Aorta (tissue), 5 donors: ENCODE measurements at regions not wholly inside any gene's neighbourhood (a gene's known extent, or its start where the extent isn't known, plus 50 kb on each side); places are given as distances from the start of the nearest gene placed in this dataset.

Experiments used
- ATAC-seq: fragments of 200-7000 bp; cut with Tn5 transposase; one replicate; pipeline ENCODE4 v1.9.1; 2022; ENCODE audit warnings: moderate library complexity; ENCODE audit not compliant: low FRiP score
- DNase-seq, 2 donors: peaks; one replicate each; pipeline ENCODE4 v3.0.0-alpha.2; 2020
- H3K27ac ChIP-seq, 2 donors: one replicate each; pipeline ENCODE4 v1.5.1; 2013; ENCODE audit warnings: low read length in 2 of 2, mild to moderate bottlenecking in 2 of 2, moderate library complexity in 2 of 2, control low read depth in 1 of 2, inconsistent platforms in 1 of 2, low read depth in 1 of 2
- H3K27me3 ChIP-seq, 2 donors: one replicate each; pipeline ENCODE4 v1.6.1; 2013; ENCODE audit warnings: control low read depth in 1 of 2, low read length in 1 of 2, mild to moderate bottlenecking in 1 of 2, moderate library complexity in 1 of 2; ENCODE audit not compliant: insufficient read depth in 2 of 2, control insufficient read depth in 1 of 2
- H3K36me3 ChIP-seq, 2 donors: one replicate each; pipeline ENCODE4 v1.6.1; 2013; ENCODE audit warnings: control low read depth in 1 of 2, low read length in 1 of 2, mild to moderate bottlenecking in 1 of 2; ENCODE audit not compliant: insufficient read depth in 2 of 2, control insufficient read depth in 1 of 2
- H3K4me1 ChIP-seq, 2 donors: one replicate each; pipeline ENCODE4 v1.6.1; 2013; ENCODE audit warnings: low read length in 2 of 2, control low read depth in 1 of 2, mild to moderate bottlenecking in 1 of 2, moderate library complexity in 1 of 2; ENCODE audit not compliant: insufficient read depth in 2 of 2, control insufficient read depth in 1 of 2
- H3K4me3 ChIP-seq, 2 donors: one replicate each; pipeline ENCODE4 v1.5.1; 2013; ENCODE audit warnings: low read length in 2 of 2, control low read depth in 1 of 2, mild to moderate bottlenecking in 1 of 2
- H3K9me3 ChIP-seq: one replicate; pipeline ENCODE4 v1.6.1; 2013; ENCODE audit warnings: mild to moderate bottlenecking, low read length; ENCODE audit not compliant: control insufficient read depth
- WGBS, 2 donors: extraction: QIAGEN DNeasy Blood & Tissue Kit; methylation state at CpG; one replicate each; pipeline ENCODE4 v1.1.7; 2013; 5-methylcytosine and 5-hydroxymethylcytosine counted together
- intact Hi-C, 2 donors: fragments of 100-400 bp; cut with DNase I; formaldehyde crosslinking; loops; one replicate each; pipeline versions ENCODE4 v1.14.2 to v1.15.0; 2022
- donor health status: healthy with polysubstance abuse.
- donor health status: Bipolar disorder and iron deficiency.
- donor health status: DM: no; HTN: no; CAD: no.
- donor health status: DM: no; HTN: no; CAD: no.
- donor health status: DM: yes; HTN: yes; CAD: no.

DNA sequence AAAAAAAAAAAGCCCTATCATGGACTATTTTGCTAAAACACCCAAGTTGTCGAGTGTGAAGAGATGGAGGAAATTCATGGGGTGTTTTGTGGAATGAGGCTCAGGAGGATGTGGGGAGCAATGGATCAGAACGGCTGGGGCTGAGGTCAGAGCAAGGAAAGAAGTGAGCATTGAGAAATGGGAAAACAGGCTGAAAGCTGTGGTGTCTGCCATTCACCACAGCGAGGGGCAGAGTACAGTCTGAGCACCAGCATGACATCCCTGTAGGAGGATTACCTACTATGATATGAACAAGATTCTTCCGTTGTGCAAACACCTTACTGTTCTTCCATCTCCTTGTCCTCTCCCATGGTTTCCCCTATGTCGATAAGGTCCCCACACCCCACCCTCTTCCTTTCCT lies 193.1 kb downstream of the TMEM114 start:
- intact Hi-C loops = no loop called here
- H3K27me3 ChIP-seq = no peaks in the 10 kb centered on the region
- peaks cover 2% of the 10 kb centered on the region for H3K9me3 ChIP-seq
- ATAC-seq (no peak), DNase-seq (no peak)
- H3K4me3 ChIP-seq = no peak overlapping the region
- no peak overlapping the region for H3K27ac ChIP-seq
- WGBS, 2 donors = 58 to 59% methylated on average over 5 of the region's 5 CpGs
- no peaks in the 10 kb centered on the region for H3K4me1 ChIP-seq
- no peaks in the 10 kb centered on the region for H3K36me3 ChIP-seq

DNA sequence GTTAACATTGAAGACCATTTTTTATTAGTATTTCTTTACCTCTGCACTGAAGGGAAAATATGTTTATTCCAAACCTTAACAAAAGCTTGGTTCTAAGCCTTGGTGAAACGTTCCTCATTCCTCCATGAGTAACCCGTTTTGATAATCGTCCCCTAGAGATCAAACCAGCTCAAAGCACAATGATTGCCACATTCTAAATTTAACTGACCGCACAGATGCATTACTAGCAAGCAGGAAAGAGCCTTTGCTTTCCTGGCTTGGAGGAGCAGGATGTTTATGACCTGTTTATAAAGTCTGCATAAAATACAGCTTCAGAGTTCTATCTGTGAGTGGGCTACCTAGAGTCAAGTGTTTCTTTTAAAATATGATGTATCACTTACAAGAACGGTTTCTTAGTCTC lies 193.8 kb downstream of the TMEM114 start:
- Histone ChIP-seq H3K4me1 (no peaks in the 10 kb centered on the region), H3K4me3 (no peak overlapping the region), H3K27me3 (no peaks in the 10 kb centered on the region), H3K36me3 (no peaks in the 10 kb centered on the region), H3K27ac (no peak overlapping the region), H3K9me3 (peaks cover 2% of the 10 kb centered on the region)
- WGBS, 2 donors = 35 to 41% methylated on average over 5 of the region's 5 CpGs
- no peak for ATAC-seq
- intact Hi-C loops = no loop called here
- DNase-seq = no peak

DNA sequence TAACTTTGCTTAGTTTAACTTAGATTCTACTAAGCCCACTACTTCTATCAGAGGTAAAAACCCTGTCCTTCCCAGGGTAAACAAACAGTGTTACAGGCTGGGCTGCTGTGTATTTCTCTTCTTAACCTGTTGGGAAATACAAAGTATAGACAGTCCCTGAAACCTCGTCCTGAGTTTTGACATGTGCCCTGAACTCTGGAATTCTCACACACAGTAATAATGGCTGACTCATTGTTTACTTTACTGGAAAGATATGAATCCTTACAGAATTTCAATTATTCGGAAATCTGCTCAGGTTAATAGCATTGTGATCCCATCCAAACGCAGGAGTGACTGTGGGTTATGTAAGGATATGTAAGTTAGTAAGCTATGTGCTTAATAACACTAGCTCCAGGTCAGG lies 199.1 kb downstream of the TMEM114 start:
- no peak for DNase-seq
- Histone ChIP-seq H3K27me3 (no peaks in the 10 kb centered on the region), H3K4me1 (no peaks in the 10 kb centered on the region), H3K9me3 (peaks cover 2% of the 10 kb centered on the region), H3K36me3 (no peaks in the 10 kb centered on the region), H3K4me3 (no peak overlapping the region), H3K27ac (no peak overlapping the region)
- 54 to 56% methylated on average over 3 of the region's 3 CpGs for WGBS, 2 donors
- intact Hi-C loops = no loop called here
- ATAC-seq = no peak

DNA sequence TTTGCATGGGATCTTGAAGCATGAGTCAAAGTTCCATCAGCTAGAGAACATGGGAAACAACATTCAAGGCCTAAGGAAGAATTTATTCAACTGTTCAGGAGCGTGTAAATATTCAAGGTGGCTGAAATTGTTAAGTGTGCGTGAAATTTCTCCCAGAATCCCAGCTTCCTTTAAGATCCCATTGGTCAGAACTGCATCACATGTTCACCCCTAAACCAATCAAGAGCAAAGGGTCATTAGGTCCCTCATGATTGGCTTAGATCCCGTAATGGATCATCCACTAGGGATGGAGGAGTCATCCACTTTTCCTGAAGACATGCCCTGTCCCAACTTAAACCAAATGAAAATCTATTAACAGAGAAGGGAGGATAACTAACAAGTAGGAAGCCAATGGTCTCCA lies 201.6 kb downstream of the TMEM114 start:
- no peak overlapping the region for H3K4me3 ChIP-seq
- ATAC-seq = no peak
- intact Hi-C loops = loop anchor here in 1 of 2 donors (10.0 kb wide), 1 partner anchor 46 kb away; no protein-coding TSS in a partner anchor
- no peaks in the 10 kb centered on the region for H3K4me1 ChIP-seq
- WGBS, 2 donors = 81 to 83% methylated on average over 3 of the region's 3 CpGs
- no peaks in the 10 kb centered on the region for H3K27me3 ChIP-seq
- H3K9me3 ChIP-seq = no peaks in the 10 kb centered on the region
- no peaks in the 10 kb centered on the region for H3K36me3 ChIP-seq
- DNase-seq = no peak
- H3K27ac ChIP-seq = no peak overlapping the region

DNA sequence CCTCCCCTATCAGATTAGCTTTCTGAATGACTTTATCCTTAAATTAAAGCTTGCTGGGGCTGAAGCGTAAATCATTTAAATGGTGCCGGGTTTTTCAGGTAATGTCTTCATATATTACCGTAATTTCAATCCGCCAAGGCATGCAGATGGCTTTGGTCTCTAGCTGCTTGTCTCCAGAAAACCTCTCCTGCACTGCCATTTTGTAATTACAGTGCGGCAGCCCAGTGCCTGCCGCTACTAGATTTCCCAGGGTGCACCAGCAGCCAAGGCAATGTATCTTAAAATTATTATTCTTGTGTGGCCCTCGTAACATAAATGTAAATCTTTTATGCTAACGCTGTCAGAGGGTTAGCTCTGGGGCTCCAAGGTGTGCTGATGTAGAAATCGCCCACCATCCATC lies 208.5 kb downstream of the TMEM114 start:
- DNase-seq (no peak), ATAC-seq (no peak)
- no peak overlapping the region for H3K27ac ChIP-seq
- no peak overlapping the region for H3K4me3 ChIP-seq
- no peaks in the 10 kb centered on the region for H3K9me3 ChIP-seq
- no peaks in the 10 kb centered on the region for H3K27me3 ChIP-seq
- no peaks in the 10 kb centered on the region for H3K36me3 ChIP-seq
- intact Hi-C loops = loop anchor here in 1 of 2 donors (10.0 kb wide), 1 partner anchor 53 kb away; no protein-coding TSS in a partner anchor
- WGBS, 2 donors = 84% methylated on average over 9 of the region's 9 CpGs
- H3K4me1 ChIP-seq = no peaks in the 10 kb centered on the region

GRCh38 chr16:8380311-8380710 lies 210.0 kb downstream of the TMEM114 start:
- Histone ChIP-seq H3K9me3 (no peaks in the 10 kb centered on the region), H3K27me3 (no peaks in the 10 kb centered on the region), H3K36me3 (no peaks in the 10 kb centered on the region), H3K4me1 (no peaks in the 10 kb centered on the region), H3K4me3 (no peak overlapping the region), H3K27ac (no peak overlapping the region)
- DNase-seq (no peak), ATAC-seq (no peak)
- 61 to 67% methylated on average over 6 of the region's 6 CpGs for WGBS, 2 donors
- intact Hi-C loops = loop anchor here in 1 of 2 donors (10.0 kb wide), 1 partner anchor 54 kb away; no protein-coding TSS in a partner anchor

- DNase-seq = no peak
- intact Hi-C loops = no loop called here
Observed at GRCh38 chr16:8377864-8378263, 212.4 kb downstream of the TMEM114 start.

GRCh38 chr16:8376858-8377257 lies 213.5 kb downstream of the TMEM114 start:
- ATAC-seq (no peak), DNase-seq (no peak)
- Histone ChIP-seq H3K36me3 (no peaks in the 10 kb centered on the region), H3K27ac (no peak overlapping the region), H3K27me3 (no peaks in the 10 kb centered on the region), H3K4me3 (no peak overlapping the region), H3K4me1 (no peaks in the 10 kb centered on the region), H3K9me3 (no peaks in the 10 kb centered on the region)
- intact Hi-C loops = no loop called here

More at GRCh38 chr16:8377864-8378263, 212.4 kb downstream of the TMEM114 start:
- Histone ChIP-seq H3K9me3 (no peaks in the 10 kb centered on the region), H3K27ac (no peak overlapping the region), H3K27me3 (no peaks in the 10 kb centered on the region), H3K36me3 (no peaks in the 10 kb centered on the region), H3K4me3 (no peak overlapping the region), H3K4me1 (no peaks in the 10 kb centered on the region)
- ATAC-seq = no peak
- WGBS, 2 donors = 80 to 81% methylated on average over 3 of the region's 3 CpGs

GRCh38 chr16:8376430-8376829 lies 213.9 kb downstream of the TMEM114 start:
- Histone ChIP-seq H3K27me3 (no peaks in the 10 kb centered on the region), H3K4me1 (no peaks in the 10 kb centered on the region), H3K9me3 (no peaks in the 10 kb centered on the region), H3K27ac (no peak overlapping the region), H3K36me3 (no peaks in the 10 kb centered on the region), H3K4me3 (no peak overlapping the region)
- 40 to 41% methylated on average over 2 of the region's 2 CpGs for WGBS, 2 donors
- intact Hi-C loops = no loop called here
- ATAC-seq (no peak), DNase-seq (no peak)
